ENCODE measurements at regions not wholly inside any gene's neighbourhood (a gene's known extent, or its start where the extent isn't known, plus 50 kb on each side); places are given as distances from the start of the nearest gene placed in this dataset.

DNA sequence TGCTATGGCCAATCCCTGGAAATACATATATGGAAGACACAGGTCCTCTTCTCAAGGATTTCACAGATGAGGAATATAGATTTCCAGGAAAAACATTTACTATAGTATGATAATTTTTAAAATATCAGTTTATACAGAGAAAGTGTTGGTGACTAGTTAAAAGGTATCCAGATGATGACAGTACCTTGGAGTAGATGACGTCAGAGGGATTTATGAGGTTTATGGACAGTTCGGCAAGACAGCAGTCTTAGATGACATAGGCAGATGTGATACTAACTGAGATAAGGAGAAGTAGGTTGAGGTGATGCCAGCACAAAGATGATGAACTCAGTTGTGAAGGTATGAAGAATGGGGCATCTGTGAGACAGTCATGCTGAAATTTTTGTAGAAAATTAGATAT is 750.3 kb downstream of the PRELID2 start:
- TF ChIP-seq, protein P1, sequence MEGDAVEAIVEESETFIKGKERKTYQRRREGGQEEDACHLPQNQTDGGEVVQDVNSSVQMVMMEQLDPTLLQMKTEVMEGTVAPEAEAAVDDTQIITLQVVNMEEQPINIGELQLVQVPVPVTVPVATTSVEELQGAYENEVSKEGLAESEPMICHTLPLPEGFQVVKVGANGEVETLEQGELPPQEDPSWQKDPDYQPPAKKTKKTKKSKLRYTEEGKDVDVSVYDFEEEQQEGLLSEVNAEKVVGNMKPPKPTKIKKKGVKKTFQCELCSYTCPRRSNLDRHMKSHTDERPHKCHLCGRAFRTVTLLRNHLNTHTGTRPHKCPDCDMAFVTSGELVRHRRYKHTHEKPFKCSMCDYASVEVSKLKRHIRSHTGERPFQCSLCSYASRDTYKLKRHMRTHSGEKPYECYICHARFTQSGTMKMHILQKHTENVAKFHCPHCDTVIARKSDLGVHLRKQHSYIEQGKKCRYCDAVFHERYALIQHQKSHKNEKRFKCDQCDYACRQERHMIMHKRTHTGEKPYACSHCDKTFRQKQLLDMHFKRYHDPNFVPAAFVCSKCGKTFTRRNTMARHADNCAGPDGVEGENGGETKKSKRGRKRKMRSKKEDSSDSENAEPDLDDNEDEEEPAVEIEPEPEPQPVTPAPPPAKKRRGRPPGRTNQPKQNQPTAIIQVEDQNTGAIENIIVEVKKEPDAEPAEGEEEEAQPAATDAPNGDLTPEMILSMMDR (IDR thresholded peaks at IDR 0.05; ENCODE audit: low read depth, low read length): no peak
- no peak for DNase-seq (ENCODE audit: extremely low read depth, low read depth)

GRCh38 chr5:145077028-145077427 is 758.1 kb downstream of the PRELID2 start:
- TF ChIP-seq, protein P1 (IDR thresholded peaks at IDR 0.05; ENCODE audit: low read depth, low read length): no peak
- DNase-seq (ENCODE audit: extremely low read depth, low read depth): no peak

DNA sequence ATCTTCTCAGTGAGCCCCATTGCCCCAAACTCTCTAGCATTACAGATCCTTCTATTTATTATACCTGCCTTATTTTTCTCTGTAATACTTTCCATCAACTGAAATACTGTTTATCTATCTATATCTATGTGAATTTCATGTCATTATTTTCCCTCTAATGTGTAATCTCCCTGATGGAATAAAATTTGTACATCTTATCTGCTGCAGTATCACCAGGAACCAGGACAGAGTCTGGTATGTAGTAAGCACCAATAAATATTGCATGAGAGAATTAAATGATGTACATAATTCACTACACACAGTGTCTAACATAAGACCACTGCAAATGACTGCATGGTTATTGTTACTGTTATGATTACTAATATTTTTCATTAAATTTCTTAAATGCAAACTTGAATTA is 759.1 kb downstream of the PRELID2 start:
- TF ChIP-seq, protein P1 (IDR thresholded peaks at IDR 0.05; ENCODE audit: low read depth, low read length): no peak
- no peak for DNase-seq (ENCODE audit: extremely low read depth, low read depth)

DNA sequence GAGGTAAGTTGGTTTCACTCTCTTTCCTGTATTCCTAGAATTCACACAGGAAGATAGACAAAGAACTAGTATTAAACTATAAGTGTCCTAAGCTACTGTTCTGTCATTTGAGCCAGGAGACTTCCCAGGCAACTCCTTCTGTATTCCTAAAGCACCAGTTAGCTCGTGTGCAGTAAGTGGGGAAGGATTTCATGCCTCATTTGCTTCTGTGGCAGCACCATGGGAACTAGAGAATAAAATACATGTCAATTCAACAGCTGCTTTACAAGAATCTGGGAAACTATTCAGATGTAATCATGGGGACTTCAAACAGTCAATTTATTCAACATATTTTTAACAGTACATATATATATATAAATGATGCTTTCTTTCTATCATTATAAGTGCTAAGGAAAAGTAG is 762.3 kb downstream of the PRELID2 start:
- DNase-seq (ENCODE audit: extremely low read depth, low read depth): no peak
- TF ChIP-seq, protein P1 (IDR thresholded peaks at IDR 0.05; ENCODE audit: low read depth, low read length): no peak

GRCh38 chr5:145068721-145069120 is 766.4 kb downstream of the PRELID2 start:
- DNase-seq (ENCODE audit: extremely low read depth, low read depth): no peak
- TF ChIP-seq, protein P1 (IDR thresholded peaks at IDR 0.05; ENCODE audit: low read depth, low read length): no peak

GRCh38 chr5:145062280-145063062 is 772.7 kb downstream of the PRELID2 start:
- TF ChIP-seq, protein P1 (IDR thresholded peaks at IDR 0.05; ENCODE audit: low read depth, low read length): no peak
- no peak for DNase-seq (ENCODE audit: extremely low read depth, low read depth)

GRCh38 chr5:145056800-145057199 is 778.3 kb downstream of the PRELID2 start:
- DNase-seq (ENCODE audit: extremely low read depth, low read depth): no peak
- TF ChIP-seq, protein P1 (IDR thresholded peaks at IDR 0.05; ENCODE audit: low read depth, low read length): no peak

Measured in AG09319 (cell line).